GM23338 (cell line): ENCODE measurements at regions not wholly inside any gene's neighbourhood (a gene's known extent, or its start where the extent isn't known, plus 50 kb on each side); places are given as distances from the start of the nearest gene placed in this dataset.

Source experiments
- CREB1 ChIP-seq: fragments of 250-450 bp; sonication (Bioruptor Pico); IDR thresholded peaks from 2 replicates; pipeline ENCODE4 v1.5.0; 2020; ENCODE audit warnings: low read depth, mild to moderate bottlenecking, moderate library complexity
- CTCF ChIP-seq, 2 experiments: fragments of 200-600 bp in 1 of 2; sonication (generic) in 1 of 2; conservative IDR thresholded peaks; 2 replicates each; pipeline versions ENCODE4 v1.5.1 to v1.6.1; 2016 to 2017; ENCODE audit warnings: antibody characterized with exemption in 2 of 2, low read depth in 2 of 2, mild to moderate bottlenecking in 2 of 2, moderate library complexity in 1 of 2
- ETS1 ChIP-seq: IDR thresholded peaks from 2 replicates; pipeline ENCODE4 v1.6.1; 2016; ENCODE audit warnings: antibody characterized with exemption
- EZH2 ChIP-seq: fragments of 200-600 bp; sonication (generic); IDR thresholded peaks from one replicate; pipeline ENCODE4 v1.8.0; 2017; ENCODE audit warnings: antibody characterized with exemption, mild to moderate bottlenecking, low read depth; ENCODE audit not compliant: unreplicated experiment
- EZH2phosphoT487 ChIP-seq: fragments of 200-600 bp; sonication (generic); IDR thresholded peaks from one replicate; pipeline ENCODE4 v1.8.1; 2018; ENCODE audit warnings: antibody characterized with exemption; ENCODE audit not compliant: unreplicated experiment
- JUNB ChIP-seq: IDR thresholded peaks from one replicate; pipeline ENCODE4 v1.6.1; 2016; ENCODE audit warnings: antibody characterized with exemption; ENCODE audit not compliant: unreplicated experiment

GRCh38 chr11:38809521-38809920, 2211.5 kb upstream of the RAG2 start:
- TF ChIP-seq CTCF (conservative IDR thresholded peaks at IDR 0.05; ENCODE audit: low read depth in 2 of 2) (no peak), JUNB (no peak), EZH2phosphoT487 (no peak), ETS1 (no peak), CREB1 (CRISPR knock-in tag) (no peak), EZH2 (no peak)
